Right kidney (tissue), 1 donor: ENCODE measurements at regions not wholly inside any gene's neighbourhood (a gene's known extent, or its start where the extent isn't known, plus 50 kb on each side); places are given as distances from the start of the nearest gene placed in this dataset.
A peak's percentile ranks its signal among the peaks of the same experiment; 100 is the strongest.

Experiments
- DNase-seq: peaks from one replicate; pipeline ENCODE4 v3.0.0-alpha.2; 2016

- no peak for DNase-seq
Observed at GRCh38 chr15:62612183-62612733, 430.3 kb upstream of the TPM1 start.

DNA sequence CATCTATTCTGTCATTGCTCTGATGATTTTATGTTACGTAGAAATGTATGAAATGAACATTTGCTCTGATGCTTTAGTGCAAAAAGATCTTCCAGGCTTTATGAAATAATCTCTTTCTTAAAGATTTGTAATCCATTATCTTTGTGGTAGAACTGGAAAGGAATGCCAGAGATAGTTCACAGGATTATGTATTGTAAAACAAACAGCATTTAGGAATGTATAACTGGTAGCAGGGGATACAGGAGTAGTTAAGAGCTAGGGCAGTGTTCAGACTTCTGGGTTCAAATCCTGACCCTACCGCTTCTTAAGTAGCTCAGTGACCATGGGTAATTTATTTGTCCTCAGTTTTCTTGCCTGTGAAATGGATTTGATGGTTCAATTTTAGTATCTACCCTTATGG lies 429.8 kb upstream of the TPM1 start:
- DNase-seq = no peak

DNA sequence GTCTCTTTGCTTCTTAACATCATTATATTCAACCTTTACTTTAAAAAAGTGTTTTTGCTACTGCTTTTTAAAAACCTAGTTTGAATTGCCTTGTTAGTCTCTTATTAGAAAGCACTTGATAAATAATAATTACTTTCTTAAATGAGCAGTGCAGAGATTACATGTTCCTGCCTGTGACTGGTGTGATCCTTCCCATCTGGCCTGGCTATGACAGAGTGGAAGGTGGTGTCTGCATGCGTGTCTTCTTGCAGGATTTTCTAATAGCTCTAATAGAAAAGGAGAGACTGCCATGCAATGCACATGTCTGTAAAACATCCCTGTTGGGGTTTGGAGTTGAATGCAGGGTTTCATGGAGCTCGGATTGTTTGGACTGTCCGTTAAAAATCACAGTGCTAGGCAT lies 425.8 kb upstream of the TPM1 start:
- no peak for DNase-seq

GRCh38 chr15:62617741-62618140 lies 424.8 kb upstream of the TPM1 start:
- no peak for DNase-seq

GRCh38 chr15:62618432-62618831 lies 424.1 kb upstream of the TPM1 start:
- no peak for DNase-seq

GRCh38 chr15:62618846-62619504 lies 423.6 kb upstream of the TPM1 start:
- peak; percentile 16 for DNase-seq

GRCh38 chr15:62619526-62619925 lies 423.0 kb upstream of the TPM1 start:
- DNase-seq = no peak

- DNase-seq = no peak
Observed at GRCh38 chr15:62622775-62623174, 419.8 kb upstream of the TPM1 start.

DNA sequence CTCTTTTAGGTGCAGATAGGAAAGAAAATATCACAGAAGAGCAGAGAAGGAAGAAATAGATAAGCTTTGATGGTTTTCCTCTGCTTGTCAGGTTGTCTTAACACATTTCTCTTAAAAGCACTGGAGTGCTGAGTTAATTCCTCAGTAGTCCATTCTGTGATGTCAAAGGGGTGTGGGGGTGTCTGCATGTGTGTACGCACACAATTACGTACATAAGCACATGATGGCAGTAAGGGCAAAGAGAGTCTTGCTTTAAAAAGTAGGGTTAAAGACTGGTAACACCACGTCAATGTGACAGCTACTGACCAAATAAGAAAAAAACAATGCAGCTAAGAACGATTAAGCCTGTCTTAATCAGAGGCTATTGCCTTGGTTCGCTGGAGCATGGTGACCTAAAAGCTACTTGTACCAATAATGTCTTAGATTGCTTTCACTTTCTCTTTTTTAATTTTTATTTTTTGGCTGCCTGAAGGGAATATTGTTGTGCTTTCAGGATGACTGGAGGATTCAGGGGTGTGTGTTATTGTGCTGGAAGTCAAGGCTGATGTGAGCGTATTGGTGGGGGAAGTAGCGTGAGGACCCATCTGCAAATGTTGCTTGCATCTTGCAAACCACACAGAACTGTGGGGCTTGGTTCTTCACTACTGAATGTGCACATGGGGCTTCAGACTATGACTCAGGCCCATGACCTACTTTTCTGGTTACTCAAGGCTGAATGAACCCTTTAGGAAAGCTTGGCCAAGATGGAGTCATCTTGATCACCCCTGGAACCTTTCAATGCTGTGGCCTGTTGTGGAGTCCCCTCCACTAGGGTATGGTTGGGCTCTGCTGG lies 417.8 kb upstream of the TPM1 start:
- DNase-seq = no peak

- DNase-seq = peak; percentile 28
Observed at GRCh38 chr15:62625429-62626033, 417.0 kb upstream of the TPM1 start.

DNA sequence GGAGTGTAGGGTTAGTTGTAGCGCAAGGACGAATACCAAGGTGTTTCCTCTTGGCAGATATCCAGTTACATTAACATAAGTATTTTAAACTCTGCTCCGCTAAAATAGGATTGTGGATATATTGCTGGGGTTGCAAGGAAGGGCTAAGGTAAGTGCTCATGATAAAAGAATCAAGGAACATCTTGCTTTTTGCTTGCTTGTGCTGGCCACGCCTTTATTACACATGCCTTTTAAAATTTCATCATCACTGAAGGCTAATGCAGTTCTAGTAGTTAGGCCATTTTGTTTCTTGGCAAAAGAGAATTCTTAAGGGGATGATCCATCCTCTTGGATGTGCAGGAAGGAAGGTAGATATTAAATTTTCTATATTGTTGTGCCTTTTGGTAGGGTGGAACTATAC lies 415.6 kb upstream of the TPM1 start:
- DNase-seq = no peak

DNA sequence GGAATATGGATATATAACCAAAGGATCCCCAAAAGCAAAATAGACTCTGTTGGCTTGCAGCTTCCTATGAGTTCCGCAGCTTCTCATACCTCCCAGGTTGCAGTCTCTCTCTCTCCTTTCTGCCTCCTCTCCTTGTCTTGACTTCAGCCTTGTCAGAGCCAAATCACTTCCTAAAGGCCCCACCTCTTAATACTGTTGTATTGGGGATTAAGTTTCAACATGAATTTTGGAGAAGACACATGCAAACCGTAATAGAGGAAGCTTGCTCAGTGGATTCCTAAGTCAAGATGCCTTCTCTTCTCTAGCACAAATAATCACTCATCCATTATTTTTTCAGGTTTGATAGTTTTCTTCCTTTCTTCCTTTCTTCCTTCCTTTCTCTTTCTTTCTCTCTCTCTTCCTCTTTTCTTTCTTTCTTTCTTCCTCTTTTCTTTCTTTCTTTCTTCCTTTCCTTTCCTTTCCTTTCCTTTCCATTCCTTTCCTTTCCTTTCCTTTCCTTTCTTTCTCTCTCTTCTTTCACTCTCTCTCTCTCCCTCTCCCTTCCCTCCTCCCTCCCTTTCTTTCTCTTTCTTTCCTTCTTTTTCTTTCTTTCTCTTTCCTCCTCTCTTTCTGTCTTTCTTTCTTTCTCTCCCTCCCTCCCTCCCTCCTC lies 411.3 kb upstream of the TPM1 start:
- no peak for DNase-seq

GRCh38 chr15:62636823-62637573 lies 405.5 kb upstream of the TPM1 start:
- no peak for DNase-seq

- DNase-seq = no peak
Observed at GRCh38 chr15:62637574-62637897, 405.0 kb upstream of the TPM1 start.

- DNase-seq = no peak
Observed at GRCh38 chr15:62637950-62638619, 404.5 kb upstream of the TPM1 start.

- no peak for DNase-seq
Observed at GRCh38 chr15:62639432-62639831, 403.1 kb upstream of the TPM1 start.

DNA sequence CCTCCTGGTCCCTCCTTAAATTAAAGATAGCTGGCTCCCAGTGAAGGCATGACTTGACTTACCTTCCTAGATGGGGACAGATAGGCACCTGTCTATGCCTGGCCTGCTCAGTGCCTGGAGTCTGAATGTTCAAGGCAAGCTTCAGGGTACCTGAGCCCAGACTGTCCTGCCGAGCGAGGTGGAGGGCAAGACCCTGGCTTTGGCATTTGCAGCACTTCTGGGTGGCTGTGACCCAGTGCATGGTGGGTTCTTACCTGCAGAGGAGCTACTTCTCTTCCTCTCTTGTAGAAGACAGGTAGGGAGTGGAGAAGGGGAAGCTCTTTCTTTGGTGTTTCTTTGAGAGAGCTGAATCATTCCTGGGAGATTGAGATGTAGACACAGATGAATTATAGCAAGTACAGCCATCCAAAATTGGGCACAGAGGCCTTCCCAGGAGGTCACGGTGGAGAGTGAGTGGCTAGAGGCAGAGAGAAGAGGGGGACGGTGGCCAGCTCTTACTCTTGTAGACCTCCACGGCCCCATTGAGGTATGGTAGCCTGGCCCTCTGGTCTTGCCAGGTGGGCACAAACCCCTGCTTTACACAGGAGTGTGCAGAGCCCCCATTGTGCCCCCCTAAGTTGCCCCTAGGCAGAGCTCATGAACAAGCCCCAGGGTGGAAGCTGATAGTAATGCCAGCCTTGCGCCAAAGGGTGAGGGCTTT lies 402.5 kb upstream of the TPM1 start:
- no peak for DNase-seq

- no peak for DNase-seq
Observed at GRCh38 chr15:62641825-62642224, 400.7 kb upstream of the TPM1 start.

- no peak for DNase-seq
Observed at GRCh38 chr15:62643572-62643971, 399.0 kb upstream of the TPM1 start.

GRCh38 chr15:62644216-62644888 lies 398.2 kb upstream of the TPM1 start:
- DNase-seq = no peak
